ENCODE measurements at regions not wholly inside any gene's neighbourhood (a gene's known extent, or its start where the extent isn't known, plus 50 kb on each side); places are given as distances from the start of the nearest gene placed in this dataset.

- H3K4me3 ChIP-seq (ENCODE audit: low read depth, low read length) = no peak overlapping the region
- TF ChIP-seq POLR2A (IDR thresholded peaks at IDR 0.05; ENCODE audit: extremely low read depth, insufficient read length) = no peak
- no peak for TF ChIP-seq MYC (IDR thresholded peaks at IDR 0.05; ENCODE audit: low read depth, low read length)
- no peak for TF ChIP-seq MAX (IDR thresholded peaks at IDR 0.05; ENCODE audit: low read depth, low read length)
- TF ChIP-seq CTCF (IDR thresholded peaks at IDR 0.05; ENCODE audit: low read depth, low read length) = no peak
- no peak for DNase-seq (ENCODE audit: low read depth)
These were observed 254.7 kb upstream of the MOCS1 start for GRCh38 chr6:40188931-40189330.

DNA sequence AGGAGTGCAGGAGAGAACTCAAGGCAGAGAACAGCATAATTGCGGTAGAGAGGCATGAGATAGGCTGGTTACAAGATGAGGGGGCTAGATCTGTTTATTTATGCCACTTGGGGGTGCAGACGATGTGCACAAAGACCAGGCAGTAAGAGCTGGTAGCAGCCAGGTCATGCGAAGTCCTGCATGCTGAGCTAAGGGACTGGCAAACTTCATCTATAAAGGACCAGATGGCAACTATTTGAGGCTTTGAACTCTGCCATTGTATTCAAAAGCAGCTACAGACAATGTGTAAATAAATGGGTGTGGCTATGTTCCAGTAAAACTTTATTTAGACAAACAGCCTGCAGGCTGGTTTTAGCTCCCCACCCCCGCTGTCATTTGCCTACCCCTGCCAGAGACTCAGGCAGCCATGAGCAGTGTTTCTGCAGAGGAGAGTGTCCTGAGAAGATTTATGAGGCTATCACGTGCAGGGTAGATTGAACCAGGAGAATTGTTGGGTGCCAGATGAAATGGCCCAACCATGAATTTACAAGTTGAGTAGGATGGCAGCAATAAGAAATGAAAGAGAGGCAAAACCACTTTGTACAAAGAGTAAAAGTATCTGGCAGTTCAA, 253.4 kb upstream of the MOCS1 start:
- no peak for DNase-seq (ENCODE audit: low read depth)
- no peak for TF ChIP-seq CTCF (IDR thresholded peaks at IDR 0.05; ENCODE audit: low read depth, low read length)
- no peak for TF ChIP-seq MYC (IDR thresholded peaks at IDR 0.05; ENCODE audit: low read depth, low read length)
- TF ChIP-seq MAX (IDR thresholded peaks at IDR 0.05; ENCODE audit: low read depth, low read length) = no peak
- no peak for TF ChIP-seq POLR2A (IDR thresholded peaks at IDR 0.05; ENCODE audit: extremely low read depth, insufficient read length)
- H3K4me3 ChIP-seq (ENCODE audit: low read depth, low read length) = no peak overlapping the region

- no peak overlapping the region for H3K4me3 ChIP-seq (ENCODE audit: low read depth, low read length)
- TF ChIP-seq MAX (IDR thresholded peaks at IDR 0.05; ENCODE audit: low read depth, low read length) (no peak), MYC (IDR thresholded peaks at IDR 0.05; ENCODE audit: low read depth, low read length) (no peak), POLR2A (IDR thresholded peaks at IDR 0.05; ENCODE audit: extremely low read depth, insufficient read length) (no peak), CTCF (IDR thresholded peaks at IDR 0.05; ENCODE audit: low read depth, low read length) (no peak)
- DNase-seq (ENCODE audit: low read depth) = no peak
These were observed 251.2 kb upstream of the MOCS1 start for GRCh38 chr6:40185486-40185885.

DNA sequence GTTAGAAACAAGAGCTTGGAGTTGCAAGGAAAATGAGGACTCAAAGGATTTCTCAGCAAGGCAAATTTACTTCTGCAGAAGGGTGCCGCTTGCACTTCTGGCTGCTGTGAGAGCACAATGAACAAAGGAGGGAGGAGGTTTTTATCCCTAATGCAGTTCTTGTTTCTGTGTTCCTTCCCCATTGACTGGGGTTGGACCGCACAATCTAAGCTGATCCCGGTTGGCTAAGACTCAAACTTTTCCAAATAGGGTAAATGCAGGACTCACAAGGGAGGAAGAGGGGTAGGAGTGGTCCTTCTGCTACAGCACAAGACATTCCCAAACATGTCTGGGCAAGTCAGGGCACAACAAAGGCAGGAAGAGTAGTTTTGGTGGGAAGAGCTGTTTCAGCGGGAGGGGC, 249.6 kb upstream of the MOCS1 start:
- DNase-seq (ENCODE audit: low read depth) = no peak
- TF ChIP-seq MAX (IDR thresholded peaks at IDR 0.05; ENCODE audit: low read depth, low read length) (no peak), POLR2A (IDR thresholded peaks at IDR 0.05; ENCODE audit: extremely low read depth, insufficient read length) (no peak), CTCF (IDR thresholded peaks at IDR 0.05; ENCODE audit: low read depth, low read length) (no peak), MYC (IDR thresholded peaks at IDR 0.05; ENCODE audit: low read depth, low read length) (no peak)
- H3K4me3 ChIP-seq (ENCODE audit: low read depth, low read length) = no peak overlapping the region

DNA sequence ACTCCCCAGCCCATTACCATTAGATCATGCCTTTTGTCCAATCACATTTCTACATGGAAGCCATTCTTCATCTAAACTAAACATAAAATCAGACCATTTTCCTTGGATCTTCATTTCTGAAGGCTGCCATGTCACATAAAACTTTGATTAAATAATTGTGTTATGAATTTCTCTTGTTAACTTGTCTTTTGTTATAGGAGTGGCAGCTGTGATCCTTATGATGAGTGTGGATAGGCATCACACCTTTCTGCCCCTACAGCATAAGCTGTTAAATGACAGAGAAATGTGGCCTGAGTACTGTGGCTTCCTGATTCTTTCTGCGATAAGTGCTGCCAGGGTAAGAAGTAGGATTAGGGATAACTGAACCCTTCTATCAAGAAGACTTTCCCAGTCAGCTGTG, 247.1 kb upstream of the MOCS1 start:
- H3K4me3 ChIP-seq (ENCODE audit: low read depth, low read length) = no peak overlapping the region
- DNase-seq (ENCODE audit: low read depth) = no peak
- TF ChIP-seq POLR2A (IDR thresholded peaks at IDR 0.05; ENCODE audit: extremely low read depth, insufficient read length) (no peak), MYC (IDR thresholded peaks at IDR 0.05; ENCODE audit: low read depth, low read length) (no peak), MAX (IDR thresholded peaks at IDR 0.05; ENCODE audit: low read depth, low read length) (no peak), CTCF (IDR thresholded peaks at IDR 0.05; ENCODE audit: low read depth, low read length) (no peak)

Measured in NB4 (cell line).